HG03139 (cell line): ENCODE measurements at regions not wholly inside any gene's neighbourhood (a gene's known extent, or its start where the extent isn't known, plus 50 kb on each side); places are given as distances from the start of the nearest gene placed in this dataset.
"Not testable (repeated sequence)": the region's sequence is repeated elsewhere in the genome, so short reads cannot be mapped to it uniquely, and the experiment has no call there.

Experiments
- ATAC-seq: cut with Tn5 transposase; IDR thresholded peaks from one replicate; pipeline ENCODE4 v1.9.1; 2021; ENCODE audit not compliant: unreplicated experiment

DNA sequence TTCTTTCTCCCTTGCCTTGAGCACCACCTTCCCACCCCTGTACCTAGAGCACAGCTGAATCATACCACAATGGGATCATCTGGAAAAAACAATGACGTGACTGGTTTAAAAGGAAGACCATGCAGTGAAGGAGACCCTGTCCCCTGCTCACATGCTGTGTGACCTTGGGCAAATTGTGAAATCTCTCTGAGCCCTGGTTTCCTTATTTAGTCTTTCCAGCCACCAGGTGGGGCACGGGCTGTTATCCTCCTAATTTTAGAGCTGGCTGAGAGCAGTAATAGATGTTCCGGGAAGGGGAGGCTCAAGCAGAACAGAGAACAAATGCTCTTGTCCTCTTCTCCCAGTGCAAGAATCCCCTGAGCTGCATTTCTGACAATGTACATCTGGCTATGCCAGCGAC, 198.3 kb downstream of the RPS24 start:
- no peak for ATAC-seq

DNA sequence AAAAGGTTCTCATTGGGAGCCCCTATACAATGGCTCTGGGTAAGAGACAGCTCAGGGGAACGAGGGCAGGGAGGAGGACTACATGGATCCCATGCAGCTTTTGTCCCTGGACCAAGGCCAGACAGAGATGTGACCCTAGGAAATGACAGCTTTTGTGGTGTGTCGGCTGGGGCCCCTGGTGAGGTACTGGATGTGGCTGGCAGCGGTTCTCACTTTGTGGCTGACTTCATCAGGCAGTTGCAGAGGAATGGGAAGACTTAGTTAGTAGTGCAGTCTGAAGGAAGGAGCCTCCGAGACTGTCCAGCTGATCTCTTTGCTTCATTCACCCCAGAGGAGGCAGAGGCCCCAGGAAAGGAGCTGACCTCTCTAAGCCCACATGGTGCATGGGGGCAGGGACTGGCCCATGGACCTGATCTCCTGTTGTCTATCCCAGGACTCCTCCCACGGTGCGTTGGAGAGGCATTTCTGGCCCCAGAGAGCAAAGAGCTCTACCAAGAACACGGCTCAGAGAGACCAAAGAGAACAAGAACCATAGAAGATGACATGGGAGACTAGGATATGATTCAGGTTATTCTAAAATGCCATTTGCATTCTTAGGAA, 202.9 kb downstream of the RPS24 start:
- ATAC-seq: no peak

DNA sequence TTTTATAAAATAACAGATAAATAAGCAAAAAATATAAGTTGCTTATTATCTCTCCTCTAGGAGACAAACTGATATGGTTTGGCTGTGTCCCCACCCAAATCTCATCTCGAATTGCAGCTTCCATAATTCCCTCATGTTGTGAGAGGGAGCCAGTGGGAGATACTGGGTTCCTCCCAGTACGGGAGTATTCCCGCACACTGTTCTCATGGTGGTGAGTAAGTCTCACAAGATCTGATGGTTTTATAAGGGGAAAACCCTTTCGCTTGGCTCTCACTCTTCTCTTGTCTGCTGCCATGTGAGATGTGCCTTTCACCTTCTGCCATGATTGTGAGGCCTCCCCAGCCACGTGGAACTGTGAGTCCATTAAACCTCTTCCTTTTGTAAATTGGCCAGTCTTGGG, 204.3 kb downstream of the RPS24 start:
- ATAC-seq: not testable (repeated sequence)

DNA sequence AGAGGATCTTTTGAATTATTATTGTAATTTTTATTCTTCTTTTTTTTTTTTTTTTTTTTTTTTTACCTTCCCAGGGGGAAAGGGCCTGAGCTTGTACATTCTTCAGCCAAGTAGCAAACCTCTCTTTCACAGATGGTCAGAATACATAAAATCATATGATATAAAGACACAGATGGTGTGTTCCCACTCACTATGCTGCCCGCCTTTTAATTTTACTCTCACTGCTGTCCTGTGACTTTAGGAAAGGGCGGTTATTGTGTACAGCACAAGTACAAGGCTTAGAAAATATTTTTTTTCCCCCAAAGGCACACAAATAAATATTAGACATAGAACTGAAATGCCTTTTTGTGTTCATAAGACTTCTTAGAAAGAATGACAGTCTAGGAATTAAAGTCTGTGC, 213.6 kb downstream of the RPS24 start:
- ATAC-seq: no peak

DNA sequence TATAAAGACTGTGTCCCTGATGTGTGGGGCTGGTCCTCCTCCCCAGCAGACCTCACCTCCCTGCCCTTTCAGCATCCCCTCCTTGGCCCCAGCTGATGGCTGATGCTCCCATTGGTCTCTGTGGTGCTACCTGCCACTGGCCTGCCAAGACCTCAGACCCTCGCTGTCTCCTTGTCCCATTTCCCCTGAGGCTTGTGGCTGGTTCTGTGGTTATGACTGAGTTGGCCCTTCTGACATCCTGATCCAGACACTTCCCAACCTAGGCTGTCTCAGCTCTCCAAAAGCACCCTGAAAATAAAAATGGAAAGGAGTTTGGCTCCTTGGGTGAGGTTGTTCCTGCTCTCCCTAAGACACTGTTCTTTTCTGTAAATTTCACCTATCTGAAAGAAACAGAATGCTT, 214.2 kb downstream of the RPS24 start:
- ATAC-seq: no peak

DNA sequence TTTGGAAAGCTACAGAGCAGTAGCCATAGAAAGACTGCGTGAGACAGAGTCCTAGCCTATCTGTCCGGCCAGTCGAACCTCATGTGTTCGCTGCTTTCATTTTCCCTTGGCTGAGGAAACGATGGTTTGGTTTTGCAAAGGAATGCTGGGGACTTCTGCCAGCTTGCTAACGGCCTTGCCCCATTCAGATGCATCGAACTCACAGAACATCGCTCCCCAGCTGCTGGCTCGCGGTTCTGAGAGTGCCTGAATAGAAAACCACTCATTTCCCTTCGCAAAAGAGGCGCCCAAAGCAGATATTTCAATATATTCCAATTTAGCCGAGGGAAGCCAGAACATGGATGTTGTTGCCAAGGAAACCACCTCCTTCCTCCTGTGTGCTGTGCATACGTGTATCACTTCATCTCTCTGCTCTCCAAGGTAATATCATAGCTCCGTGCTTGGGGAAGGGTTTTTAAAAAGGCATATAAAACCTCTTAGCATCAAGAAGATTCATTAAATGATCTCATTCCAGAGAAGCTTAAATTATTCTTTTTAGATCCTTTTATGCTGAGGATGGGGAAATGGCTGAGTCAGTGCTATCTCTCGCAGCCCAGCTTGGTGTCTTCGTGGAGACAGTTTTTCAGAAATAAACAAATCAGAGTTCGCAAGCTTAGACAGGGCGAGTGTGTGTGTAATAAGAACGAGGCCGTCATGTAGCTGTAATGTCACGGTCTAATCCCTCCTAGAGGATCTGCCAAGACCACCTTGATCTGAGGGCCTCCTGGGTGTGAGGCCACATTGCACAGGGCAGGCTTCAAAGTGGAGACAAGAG, 215.2 kb downstream of the RPS24 start:
- no peak for ATAC-seq

DNA sequence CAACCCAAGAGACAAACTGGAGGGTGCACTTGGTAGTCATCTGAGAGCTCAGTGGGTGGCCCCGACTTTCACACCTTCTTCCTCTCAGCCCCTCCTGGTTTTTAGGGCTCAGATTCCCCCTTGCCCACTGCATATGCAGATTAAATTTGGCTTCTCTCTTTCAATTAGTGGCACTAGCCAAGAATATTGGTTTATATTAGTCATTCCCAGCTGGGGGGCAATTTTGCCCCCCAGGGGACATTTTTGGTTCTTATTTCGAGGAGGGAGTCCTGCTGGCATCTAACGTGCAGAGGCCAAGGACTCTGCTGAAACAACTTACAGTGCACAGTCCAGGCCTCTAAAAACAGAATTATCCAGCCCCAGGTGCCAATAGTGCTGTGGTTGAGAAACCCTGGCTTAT, 216.0 kb downstream of the RPS24 start:
- ATAC-seq: no peak

DNA sequence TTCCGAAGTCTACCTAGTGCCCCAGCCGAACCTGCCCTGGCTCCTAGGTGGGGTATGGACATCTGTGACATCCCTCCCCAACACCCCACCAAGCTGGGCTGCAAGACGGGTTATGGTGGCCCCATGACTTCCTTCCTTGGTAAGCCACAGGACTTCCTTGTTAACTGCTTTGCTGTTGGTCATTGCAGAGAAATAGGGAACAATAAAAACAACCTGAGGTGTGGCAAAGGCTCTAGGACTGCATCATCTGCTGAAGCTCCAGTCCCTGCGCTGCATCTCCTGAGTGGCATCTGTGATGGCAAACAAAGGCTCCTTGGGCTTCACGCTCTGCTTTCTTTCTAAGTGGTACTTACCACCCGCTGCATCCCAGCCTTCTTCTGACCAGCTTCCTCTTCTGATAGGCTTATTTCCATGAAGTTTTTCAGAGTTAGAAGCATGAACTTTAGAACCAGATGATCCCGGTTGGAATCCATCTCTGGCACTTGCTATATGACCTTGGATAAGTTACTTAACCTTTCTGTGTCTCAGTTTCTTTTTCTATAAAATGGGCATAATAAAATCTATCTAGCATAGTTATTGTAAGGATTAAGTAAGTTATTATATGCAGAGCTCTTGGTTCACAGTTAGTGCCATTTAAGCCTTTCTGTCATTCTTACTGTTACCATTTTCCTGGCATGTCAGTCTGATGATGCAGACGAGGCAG, 216.8 kb downstream of the RPS24 start:
- ATAC-seq: no peak

DNA sequence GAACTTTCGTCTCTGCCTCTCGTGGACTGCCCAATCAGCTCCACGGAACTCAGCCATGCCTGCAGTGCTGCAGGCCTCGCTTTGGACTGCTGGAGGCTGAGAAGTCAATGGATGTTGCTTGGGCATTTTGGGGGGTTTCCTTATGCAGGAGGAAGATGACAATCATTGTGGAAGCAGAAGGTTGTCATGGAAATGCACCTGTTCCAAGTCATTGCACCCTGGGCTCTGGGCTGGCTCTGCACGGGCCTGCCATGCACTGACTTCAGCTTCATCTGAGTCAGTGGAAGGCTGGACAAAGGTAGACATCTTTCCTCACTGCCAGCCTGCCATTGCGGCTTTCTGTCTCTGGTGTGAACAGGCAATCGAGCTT, 217.3 kb downstream of the RPS24 start:
- no peak for ATAC-seq

DNA sequence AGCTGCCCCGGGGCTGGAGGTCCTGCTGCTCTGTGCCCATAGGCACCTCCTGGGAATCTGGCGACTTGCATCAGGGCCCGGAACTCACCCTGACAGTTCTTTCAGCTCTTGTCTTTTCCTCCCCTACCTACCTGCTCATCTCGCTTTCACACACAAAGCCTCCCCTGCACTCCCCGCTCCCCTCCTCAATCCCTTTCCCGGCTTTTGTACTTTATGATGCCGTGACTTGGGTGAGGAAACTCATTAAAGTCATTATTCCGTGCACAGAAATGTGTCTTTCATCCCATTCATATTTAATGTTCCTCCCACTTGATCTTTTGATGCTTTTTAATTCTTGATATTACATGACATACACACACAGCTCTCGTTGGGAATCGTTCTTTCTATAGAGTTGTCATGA, 218.6 kb downstream of the RPS24 start:
- no peak for ATAC-seq

DNA sequence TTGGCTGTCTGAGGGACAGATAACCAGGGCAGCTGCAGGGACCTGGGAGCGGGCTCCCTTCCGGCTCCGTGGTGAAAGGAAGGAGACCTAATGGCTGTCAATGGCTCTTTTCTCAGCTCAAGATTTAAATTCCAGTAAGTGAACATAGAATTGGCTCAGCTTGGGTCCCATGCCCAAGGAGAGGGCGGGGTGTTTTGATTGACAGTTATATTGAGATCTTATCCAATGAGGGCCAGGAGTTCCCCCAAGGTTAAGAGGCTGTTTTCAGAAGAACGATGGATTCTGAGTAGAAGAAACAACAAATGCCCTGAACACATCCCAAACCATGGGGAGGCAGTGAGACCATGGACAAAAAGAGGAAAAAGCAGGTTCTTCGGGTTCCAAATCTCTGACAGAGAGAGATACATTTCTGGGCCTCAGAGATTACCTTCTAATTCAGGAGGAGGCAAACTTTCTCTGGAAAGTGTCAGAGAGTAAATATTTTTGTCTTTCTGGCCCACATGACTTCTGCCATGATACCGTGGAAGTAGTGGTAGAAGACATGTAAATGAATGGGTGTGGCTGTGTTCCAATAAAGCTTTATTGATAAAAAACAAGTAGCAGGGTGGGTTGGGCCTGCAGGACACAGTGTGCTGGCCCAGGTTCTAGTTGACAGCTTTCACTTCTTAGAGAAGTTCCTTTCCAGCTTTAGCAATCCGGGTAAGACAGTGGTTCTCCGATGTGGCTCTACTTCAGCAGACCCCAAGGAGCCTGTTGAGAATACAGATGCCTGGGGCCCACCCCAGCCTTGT, 219.6 kb downstream of the RPS24 start:
- ATAC-seq: no peak

DNA sequence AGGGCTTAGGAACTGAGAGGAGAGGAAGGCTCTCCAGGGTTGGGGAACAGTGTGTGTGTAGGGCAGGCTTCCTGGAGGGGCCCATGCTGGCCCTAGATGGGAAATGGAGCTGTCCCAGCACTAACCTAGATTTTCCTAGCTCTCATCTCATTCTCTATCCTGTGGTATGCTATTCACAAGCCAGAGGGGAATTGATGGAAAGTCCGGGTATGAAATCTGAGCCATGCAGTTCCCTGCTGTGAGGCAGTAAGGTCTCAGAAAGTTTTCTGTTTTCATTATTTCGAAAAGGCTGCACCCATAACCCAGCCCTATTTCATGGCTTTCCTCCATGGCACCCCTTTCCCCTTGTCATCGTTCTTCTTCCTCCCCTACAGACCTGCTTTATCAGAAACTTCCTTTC, 220.3 kb downstream of the RPS24 start:
- ATAC-seq: no peak

DNA sequence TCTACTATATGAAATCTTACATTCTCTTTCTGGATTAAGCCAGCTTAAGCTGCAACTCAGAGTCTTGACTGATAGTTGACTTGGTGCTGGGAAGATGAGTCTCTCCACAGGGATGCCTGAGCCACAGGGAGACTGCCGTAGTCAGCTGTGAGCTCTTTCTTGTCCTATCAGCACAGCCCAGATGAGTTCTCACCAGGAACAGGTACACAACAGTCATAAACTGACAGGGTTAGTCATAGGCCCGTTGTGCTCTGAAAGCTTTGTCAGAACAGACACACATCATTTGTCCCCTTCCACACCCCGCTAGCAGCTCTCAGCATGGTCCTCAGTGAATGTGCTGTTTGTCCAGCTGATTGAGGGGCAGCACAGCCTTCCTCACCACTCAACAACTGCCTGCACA, 221.6 kb downstream of the RPS24 start:
- ATAC-seq: no peak

DNA sequence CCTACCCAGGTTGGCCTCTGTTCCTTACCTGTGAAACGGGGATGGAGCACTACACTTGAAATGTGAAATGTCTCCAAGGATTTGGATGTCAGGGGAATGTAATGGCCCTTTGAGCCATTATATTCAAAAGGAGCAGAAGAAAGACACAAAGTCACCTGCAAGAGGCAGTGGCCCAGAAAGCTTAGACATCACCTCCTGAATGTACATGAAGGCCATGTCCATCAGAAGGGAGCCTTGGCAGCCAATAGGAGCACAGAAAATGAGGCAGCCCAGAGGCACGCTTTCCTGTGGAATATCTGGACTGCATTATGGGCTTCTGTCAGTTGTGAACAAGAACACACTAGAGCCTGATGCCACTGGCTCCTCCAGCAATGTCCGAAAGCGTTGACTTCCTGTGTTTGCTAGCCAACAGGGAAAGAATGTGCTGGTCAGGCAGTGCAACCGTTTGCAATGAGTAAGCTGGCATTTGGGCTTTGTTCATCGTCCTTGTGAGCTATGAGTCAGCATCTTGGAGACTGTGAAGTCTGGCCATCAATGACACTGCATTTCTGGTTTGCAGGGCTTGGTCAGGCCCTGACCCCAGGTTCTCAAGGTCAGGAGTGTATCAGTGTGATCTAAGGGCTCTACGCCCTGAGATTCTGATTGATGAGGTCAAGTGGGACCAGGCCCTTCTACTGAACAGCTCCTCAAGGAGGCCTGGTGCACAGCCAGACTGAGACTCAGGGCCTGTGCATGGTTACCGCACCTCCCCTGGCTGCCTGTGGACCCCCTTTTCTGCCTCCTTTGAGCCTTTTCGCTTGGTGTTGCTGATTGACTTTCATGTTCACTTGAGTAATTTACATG, 222.4 kb downstream of the RPS24 start:
- ATAC-seq: no peak

DNA sequence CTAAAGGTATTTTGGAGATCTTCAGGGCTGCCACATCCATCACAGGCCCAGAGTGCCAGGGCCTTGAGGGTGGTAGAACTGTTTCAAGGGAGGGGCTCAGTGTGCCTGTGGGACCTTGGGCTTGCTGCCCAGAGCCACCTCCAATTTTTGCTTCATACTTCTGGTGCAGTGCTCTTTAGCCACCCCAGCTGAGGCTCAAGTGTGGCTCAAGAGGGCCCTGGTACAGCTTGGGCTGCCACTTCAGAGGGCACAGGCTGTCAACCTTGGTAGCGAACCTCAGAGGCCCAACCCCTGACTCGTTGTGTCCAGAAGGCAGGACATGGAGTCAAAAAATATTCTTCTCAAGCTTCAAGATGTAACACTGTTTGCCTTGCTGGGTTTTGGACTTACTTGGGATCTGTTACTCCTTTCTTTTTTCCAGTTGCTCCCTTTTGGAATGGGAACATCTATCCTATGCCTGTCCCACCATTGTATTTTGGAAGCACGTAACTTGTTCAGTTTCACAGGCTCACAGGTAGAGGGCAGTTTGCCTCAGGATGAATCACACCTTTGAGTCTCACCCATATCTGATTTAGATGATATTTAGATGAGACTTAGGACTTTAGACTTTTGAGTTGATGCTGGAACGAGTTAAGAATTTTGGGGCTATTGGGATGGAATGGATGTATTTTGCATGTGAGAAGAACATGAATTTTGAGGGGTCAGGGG, 224.8 kb downstream of the RPS24 start:
- no peak for ATAC-seq

DNA sequence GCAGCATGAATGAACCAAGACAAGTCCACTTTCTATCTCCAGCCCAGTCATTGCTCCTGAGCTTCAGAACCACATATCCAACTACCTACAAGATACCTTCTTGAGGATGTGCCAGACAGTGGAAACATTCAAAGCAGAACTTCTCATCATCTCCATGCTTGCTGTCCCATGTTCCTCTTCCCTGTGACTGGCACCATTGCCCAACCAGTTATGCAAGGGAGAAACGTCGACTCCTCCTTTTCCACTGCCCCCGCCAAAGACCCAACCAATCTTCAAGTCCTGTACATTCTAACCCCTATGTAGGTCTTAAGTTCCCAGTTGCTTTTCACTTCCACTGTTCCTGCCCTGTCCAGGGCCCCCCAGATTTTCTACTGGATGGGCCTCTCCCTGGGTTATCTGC, 225.7 kb downstream of the RPS24 start:
- ATAC-seq: no peak

DNA sequence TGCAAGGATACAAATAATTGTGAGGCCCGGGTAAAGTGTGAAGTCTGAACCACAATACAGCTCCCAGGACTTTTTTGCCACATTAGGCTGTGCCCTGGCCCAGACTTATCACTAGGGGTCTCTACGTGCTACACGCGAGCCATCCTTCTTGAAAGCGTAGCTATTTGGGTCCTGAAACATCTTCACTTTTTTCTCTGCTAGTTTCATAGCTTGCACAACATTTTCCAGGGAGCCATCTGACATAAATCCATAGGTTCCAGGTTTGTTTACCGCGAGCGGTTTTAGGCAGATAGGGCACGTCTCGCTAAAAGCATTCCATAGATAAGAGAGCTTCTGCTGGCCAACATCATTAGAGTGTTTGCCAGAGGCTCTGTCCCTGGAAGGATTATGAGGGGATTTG, 226.5 kb downstream of the RPS24 start:
- no peak for ATAC-seq

DNA sequence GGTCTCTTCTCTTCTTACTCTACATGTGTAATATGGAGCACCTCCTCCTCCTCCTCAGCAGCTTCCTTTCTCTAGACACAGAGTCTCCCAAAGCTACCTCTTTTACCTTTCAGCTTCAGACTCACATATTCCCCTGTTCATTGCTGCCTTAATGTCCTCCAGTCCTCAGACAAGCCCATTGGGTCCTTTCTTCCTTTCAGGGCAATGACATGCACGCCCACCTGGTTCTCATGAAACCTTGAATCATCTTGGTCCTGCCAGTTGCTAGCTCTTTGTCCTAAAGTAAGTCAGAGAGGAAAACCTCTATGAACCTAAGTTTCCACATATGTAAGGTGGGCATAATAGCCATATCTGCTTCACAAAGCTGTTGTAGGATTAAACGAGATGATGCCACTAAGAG, 227.0 kb downstream of the RPS24 start:
- ATAC-seq: no peak

DNA sequence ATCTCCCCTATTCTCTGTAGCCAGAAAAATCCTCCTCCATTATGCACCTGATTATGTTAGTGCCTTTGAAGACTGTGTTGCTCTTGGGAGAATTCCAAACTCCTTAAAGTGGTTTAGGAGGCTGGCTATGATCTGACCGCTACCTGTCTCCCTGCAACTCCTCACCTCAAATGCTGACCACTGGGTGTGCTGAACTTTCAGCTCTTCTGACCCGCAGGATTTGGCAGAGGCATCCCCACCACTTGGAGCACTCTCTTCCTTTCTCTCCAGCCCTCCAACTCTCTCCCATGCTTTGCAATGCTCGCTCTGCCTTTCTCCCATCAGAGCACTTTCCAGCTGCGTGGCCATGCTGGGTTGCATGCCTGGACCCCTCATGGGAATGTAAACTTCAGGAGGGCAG, 227.6 kb downstream of the RPS24 start:
- no peak for ATAC-seq

DNA sequence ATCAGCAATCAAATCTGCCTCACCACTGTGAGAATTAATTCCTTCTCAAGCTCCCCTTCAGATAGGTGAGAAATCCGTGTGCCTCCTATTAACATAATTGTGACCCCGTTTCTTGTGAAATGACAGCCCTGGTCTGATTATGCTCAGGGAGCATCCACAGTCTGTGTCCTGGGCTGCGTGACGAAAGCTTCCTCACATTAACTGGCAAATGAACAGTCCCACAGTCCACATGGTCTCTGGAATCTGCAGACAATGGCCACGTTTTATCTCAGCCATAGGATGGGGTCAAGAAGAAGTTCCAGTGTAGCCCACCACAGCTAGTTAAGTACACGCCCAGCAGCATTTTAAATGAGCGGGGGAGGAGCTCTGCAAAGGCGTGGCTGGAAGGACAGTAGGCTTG, 229.2 kb downstream of the RPS24 start:
- ATAC-seq: no peak
